Mucosa of gallbladder (tissue), 1 donor: ENCODE measurements at regions not wholly inside any gene's neighbourhood (a gene's known extent, or its start where the extent isn't known, plus 50 kb on each side); places are given as distances from the start of the nearest gene placed in this dataset.
"Not testable (repeated sequence)": the region's sequence is repeated elsewhere in the genome, so short reads cannot be mapped to it uniquely, and the experiment has no call there.

Experiments
- DNase-seq: peaks from one replicate; pipeline ENCODE4 v3.0.0-alpha.2; 2020; ENCODE audit warnings: low spot score
- donor health status: DM: no; HTN: no; CAD: no.

DNA sequence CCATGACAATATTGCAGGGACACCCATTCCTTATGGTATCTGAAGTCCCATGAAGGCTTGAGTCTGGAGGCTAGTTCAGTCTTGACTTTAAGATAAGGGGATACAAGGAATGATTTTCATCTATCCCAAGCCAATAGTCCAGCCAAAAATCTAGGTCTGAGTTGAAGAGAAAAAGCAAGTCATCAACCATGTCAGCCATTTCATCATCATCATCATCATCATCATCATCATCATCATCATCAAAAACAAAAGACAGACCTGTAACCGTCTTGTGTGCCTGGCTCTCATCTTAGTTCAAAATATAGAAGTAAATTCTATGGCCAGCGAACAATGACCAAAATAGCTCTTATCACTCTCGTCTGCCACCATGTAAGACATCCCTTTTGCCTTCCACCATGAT, 59.5 kb upstream of the FAM90A26 start:
- not testable (repeated sequence) for DNase-seq

DNA sequence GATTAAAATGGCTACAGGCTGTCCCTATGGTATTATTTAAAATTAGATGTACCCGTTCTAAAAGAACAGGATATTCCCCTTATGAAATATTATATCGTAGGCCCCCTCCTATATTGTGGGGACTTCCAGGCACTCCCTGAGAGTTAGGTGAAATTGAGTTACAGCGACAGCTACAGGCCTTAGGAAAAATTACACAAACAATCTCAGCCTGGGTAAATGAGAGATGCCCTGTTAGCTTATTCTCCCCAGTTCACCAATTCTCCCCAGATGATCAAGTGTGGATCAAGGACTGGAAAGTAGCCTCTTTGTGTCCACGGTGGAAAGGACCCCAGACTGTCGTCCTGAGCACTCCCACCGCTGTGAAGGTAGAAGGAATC, 67.1 kb upstream of the FAM90A26 start:
- DNase-seq = not testable (repeated sequence)

DNA sequence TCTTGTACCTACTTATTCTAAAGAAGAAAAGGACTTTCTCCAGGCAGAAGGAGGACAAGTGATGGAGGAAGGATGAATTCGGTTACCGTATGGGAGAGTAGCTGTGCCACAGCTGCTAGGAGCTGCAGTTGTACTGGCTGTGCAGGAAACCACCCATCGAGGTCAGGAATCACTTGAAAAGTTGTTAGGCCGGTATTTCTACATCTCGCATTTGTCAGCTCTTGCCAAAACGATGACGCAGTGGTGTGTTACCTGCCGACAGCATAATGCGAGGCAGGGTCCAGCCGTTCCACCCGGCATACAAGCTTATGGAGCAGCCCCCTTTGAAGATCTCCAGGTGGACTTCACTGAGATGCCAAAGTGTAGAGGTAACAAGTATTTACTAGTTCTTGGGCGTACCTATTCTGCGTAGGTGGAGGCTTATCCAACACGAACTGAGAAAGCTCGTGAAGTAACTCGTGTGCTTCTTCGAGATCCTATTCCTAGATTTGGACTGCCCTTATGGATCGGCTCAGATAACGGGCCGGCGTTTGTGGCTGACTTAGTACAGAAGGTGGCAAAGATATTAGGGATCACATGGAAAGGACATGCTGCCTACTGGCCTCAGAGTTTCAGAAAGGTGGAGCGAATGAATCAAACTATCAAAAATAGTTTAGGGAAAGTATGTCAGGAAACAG, 67.6 kb upstream of the FAM90A26 start:
- DNase-seq = peak; percentile 80

DNA sequence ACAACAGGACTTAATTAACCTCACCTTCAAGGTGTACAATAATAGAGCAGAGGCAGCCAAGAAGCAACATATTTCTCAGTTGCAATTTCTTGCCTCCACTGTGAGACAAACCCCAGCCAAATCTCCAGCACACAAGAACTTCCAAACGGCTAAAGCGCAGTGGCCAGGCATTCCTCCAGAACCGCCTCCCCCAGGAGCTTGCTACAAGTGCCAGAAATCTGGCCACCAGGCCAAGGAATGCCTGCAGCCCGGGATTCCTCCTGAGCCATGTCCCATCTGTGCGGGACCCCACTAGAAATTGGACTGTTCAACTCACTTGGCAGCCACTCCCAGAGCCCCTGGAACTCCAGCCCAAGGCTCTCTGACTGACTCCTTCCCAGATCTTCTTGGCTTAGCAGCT, 73.9 kb upstream of the FAM90A26 start:
- DNase-seq = not testable (repeated sequence)

DNA sequence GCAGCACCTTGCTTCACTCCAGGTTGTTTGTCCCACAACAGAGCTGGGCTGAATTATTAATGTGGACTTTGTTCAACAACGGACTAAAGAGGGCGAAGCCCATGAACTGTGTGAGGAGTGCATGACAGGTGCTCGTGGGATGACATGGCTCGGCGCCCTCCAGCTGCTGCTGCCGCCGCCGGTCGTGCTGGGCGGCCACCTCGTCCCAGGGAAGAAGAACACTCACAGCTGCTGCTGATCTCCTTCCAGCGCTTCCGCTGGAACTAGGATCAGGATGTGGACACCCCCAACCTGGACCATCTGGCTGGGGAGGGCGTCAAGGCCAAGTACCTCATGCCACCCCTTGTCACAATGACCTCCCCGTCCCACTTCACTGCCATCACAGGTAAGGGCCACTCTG, 91.4 kb upstream of the FAM90A26 start:
- not testable (repeated sequence) for DNase-seq

DNA sequence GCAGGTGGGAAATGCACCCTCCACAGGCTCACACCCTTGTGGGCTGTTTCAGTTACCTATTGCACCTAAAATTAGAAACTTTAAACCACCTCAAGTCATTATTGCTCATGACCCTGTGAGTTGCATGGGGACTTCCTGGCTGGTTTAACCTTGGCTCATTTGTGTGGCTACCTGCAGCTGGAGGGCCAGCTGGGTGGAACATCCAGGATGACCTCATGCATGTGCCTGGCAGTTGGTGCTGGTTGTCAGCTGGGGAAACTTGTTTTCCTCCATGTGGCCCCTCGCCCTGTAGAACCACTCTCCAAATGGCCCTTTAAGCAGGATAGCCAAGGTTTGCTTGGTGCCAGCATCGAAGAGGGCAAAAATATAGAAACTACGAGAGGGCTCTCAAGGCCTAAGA, 93.2 kb upstream of the FAM90A26 start:
- DNase-seq = not testable (repeated sequence)

DNA sequence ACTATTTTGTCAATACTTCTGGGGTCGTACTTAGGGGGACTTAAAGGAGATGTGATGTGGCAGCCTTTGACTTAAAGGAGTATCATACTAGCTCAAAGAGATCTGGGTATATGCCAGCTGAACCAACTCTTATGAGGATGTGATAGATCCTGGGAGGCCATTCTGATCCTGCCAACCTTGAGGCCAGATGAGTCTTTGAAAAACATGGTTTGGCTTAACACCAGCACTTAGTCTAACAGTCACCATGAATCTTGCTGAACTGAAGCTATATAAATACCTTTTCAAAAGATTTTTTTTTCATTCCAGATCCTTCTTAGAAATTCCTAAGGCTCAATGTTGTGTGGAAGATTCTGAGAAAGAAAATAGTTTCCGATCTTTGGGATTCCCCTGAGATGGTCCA, 93.7 kb upstream of the FAM90A26 start:
- DNase-seq = not testable (repeated sequence)

DNA sequence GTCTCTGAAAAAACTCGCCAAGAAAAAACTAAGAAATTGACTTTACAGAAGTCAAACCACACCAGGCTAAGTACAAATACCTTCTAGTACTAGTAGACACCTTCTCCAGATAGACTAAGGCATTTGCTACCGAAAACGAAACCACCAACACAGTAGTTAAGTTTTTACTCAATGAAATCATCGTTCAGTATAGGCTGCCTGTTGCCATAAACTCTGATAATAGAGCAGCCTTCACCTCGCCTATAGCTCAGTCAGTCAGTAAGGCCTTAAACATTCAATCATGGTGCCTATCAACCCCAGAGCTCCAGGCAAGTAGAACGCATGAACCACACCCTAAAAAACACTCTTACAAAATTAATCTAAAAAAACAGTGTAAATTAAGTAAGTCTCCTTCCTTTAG, 96.8 kb upstream of the FAM90A26 start:
- not testable (repeated sequence) for DNase-seq

DNA sequence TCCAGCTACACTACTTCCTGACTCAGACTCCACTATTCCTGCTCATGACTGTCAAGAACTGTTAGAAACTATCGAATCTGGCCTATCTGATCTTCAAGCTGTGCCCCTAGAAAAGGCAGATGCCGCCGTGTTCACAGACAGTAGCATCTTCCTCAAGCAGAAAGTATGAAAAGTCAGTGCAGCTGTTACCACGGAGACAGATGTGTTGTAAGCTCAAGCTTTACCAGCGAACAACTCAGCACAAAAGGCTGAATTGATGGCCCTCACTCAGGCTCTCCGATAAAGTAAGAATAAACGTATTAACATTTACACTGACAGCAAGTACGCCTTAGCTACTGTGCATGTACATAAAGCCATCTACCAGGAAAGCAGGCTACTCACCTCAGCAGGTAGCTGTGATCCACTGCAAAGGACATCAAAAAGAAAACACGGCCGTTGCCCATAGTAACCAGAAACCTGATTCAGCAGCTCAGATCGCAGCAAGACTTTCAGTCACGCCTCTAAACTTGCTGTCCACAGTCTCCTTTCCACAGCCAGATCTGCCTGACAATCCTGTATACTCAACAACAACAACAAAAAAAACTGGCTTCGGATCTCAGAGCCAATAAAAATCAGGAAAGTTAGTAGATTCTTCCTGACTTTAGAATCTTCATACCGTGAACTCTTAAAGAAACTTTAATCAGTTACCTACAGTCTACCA, 97.5 kb upstream of the FAM90A26 start:
- not testable (repeated sequence) for DNase-seq

DNA sequence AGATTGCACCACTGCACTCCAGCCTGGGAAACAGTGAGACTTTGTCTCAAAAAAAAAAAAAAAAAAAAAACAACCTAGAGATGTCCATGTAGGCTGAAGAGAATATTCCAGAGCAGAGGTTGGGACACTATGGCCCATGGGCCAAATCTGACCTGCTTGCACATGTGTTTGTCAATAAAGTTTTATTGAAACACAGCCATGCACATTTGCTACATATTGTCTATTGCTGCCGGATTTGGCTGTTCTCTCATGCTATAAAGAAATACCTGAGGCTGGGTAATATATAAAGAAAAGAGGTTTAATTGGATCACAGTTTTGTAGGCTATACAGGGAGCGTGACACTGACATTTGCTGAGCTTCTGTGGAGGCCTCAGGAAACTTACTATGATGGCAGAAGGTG, 102.3 kb upstream of the FAM90A26 start:
- DNase-seq = not testable (repeated sequence)

DNA sequence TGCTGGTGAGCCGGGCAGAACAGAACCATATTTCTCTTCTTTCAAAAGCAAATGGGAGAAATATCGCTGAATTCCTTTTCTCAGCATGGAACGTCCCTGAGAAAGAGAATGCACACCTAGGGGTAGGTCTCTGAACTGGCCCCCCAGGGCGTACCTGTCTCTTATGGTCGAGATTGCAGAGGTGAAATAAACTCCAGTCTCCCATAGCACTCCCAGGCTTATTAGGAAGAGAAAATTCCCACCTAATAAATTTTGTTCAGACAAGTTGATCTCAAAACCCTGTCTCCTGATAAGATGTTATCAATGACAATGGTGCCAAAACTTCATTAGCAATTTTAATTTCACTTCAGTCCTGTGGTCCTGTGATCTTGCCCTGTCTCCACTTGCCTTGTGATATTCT, 106.6 kb upstream of the FAM90A26 start:
- not testable (repeated sequence) for DNase-seq

DNA sequence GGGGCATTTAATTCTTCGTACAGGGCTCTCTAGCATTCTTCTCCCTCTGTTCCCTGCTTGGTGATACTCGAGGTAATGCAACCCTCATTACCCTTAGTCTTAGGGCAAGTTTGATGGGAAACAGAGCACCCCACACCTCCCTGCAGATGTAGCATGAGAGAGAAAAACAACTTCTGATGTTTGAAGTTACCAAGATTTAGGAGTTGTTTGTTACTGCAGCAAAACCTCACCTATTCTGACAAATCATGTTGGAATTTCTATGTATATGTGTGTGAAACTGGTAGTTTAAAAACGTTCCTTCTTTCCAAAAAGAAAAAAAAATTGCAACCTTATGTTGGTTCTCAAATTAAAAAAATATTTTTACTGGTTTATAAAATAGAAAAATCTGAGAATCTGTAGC, 145.3 kb upstream of the FAM90A26 start:
- DNase-seq = not testable (repeated sequence)

DNA sequence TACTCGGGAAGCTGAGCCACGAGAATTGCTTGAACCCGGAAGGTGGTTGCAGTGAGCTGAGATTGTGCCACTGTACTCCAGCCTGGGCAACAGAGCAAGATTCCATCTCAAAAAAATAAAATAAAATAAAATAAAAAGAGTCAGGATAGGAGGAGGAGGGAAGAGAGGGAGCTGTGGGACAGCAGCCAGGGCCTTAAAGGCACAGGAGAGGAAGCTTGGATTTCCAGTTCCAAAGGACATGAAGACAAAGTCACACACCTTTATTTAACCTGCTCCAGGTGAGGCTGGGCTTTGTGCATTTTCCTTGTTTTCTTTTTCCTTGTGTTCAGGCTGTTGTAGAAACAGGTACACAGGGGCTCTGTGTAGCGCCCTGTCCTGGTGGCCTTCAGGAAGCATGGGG, 138.2 kb upstream of the HMX1 start:
- not testable (repeated sequence) for DNase-seq

DNA sequence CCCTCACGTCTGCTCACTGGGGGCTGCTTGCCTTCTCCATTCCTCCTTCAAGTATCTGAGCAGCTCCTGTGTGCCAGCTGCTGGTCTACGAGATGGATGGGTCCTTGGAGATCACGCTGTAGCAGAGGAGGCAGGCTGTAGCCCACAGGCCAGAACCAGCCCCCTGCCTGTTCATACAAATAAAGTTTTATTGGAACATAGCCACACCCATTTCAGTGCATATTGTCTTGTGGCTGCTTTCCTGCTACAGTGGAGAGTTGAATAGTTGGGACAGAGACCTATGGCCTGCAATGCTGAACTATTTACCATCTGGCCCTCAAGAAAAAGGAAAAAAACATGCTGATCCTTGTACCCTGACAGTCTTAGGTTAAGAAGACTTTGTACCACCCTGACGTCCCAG, 136.8 kb upstream of the HMX1 start:
- DNase-seq = not testable (repeated sequence)

DNA sequence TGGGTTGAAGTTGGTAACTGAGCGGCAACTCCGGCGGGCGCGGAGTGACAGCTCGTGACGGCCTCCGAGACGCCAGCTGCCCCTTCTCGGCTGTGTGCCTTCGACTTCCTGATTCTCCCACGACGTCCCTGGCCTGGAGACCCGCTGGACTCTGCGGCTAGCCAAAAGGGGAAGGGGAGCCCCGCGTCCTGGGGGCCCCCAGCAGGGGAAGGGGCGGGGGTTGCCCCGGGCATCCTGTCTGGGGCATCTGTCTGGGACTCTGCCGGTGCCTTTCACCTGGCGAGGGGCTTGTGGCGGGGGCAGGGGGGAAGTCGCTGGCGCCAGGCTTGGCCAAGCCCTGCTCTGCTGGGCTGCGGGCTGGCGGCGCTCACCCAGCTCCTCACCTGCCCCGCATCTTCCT, 129.5 kb upstream of the HMX1 start:
- DNase-seq = not testable (repeated sequence)

DNA sequence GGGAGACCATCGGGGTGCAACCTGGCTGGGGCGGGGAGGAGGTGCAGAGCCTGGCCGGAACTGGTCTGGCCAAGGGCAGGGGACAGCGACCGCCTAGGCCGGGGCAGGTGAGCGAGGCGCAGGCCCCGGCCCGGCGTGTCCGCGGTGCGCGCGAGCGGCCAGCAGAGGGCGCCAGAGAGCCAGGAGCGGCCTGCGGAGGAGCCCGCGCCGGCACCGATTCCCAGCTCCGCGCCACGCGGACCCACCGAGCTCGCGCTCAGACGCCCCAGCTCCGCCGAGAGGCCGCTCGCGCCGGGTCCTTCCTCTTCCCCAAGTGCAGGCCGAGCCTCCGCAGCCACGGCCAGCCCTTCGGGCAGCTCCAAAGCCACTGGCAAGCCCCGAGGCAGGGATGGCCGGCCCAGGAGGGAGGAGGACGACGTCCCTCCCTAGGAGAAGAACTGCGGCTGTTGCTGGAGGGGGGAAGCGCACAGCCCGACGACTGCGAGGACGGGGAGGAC, 128.9 kb upstream of the HMX1 start:
- DNase-seq = peak; percentile 35

DNA sequence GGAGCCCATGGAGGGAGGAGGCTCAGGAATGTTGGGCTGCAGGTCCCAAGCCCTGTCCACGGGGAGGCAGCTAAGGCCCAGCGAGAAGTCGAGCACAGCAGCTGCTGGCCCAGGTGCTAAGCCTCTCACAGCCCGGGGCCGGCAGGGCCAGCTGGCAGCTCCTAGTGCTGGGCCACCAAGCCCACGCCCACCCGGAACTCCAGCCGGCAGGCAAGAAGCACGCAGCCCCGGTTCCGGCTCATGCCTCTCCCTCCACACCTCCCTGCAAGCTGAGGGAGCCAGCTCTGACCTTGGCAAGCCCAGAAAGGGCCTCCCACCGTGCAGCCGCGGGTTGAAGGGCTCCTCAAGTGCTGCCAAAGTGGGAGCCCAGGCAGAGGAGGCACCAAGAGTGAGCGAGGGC, 121.3 kb upstream of the HMX1 start:
- DNase-seq = not testable (repeated sequence)

DNA sequence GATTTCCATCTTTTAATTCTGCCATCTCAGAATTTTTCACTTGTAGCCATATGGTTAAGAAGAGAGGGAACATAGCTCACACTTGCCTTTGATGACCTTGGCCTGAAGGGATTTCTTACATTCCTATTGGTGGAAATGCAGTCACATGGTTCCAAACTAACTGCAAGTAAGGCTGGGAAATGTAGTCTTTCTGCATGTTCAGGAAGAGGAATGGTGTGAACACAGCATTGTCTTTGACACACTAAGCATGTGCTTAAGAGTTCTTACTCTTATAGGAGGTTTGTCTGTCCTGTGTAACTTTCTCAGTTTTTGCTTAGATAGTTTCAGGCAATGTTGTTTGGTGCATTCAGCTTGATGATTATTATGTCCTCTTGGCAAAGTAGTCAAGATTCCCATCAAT, 119.8 kb upstream of the HMX1 start:
- DNase-seq = not testable (repeated sequence)

DNA sequence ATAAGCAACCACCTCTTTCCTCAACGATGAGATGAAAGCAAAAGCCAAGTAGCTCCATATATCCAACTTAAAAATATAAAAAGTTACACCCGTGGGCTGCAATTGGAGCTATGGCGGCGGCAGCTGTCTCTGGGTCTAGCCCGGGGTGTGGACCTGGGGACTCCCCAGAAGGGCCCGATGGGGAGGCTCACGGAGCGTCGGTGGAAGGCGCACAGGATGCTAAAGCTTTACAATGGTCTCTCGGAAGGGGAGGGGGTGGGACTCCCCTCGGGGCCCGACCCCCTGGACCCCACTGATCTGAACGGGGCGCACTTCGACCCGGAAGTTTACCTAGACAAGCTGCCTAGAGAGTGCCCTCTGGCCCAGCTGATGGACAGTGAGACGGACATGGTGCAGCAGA, 118.7 kb upstream of the HMX1 start:
- DNase-seq = not testable (repeated sequence)

DNA sequence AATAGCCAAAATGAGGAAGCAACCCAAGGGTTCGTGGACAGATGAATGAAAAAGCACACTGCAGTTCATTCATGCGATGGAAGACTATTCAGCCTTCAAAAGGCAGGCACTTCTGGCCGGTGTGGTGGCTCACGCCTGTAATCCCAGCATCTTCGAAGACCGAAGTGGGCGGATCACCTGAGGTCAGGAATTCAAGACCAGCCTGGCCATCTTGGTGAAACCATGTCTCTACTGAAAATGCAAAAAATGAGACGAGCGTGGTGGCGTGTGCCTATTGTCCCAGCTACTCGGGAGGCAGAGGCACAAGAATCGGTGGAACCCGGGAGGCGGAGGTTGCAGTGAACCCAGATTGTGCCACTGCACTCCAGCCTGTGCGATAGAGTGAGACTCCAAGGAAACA, 114.1 kb upstream of the HMX1 start:
- not testable (repeated sequence) for DNase-seq

DNA sequence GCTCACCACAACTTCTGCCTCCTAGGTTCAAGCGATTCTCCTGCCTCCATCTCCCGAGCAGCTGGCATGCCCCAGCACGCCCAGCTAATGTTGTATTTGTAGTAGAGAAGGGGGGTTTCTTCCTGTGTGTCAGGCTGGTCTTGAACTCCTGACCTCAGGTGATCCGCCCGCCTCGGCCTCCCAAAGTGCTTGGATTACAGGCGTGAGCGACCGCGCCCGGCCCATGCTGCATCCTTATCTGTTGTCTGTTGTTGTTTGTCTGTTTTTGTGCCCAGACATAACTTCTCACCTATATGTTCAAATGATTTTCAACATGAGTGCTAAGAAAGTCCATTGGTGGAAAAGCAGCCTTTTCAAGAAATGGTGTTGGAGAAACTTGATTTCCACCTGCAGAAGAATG, 113.0 kb upstream of the HMX1 start:
- DNase-seq = not testable (repeated sequence)

DNA sequence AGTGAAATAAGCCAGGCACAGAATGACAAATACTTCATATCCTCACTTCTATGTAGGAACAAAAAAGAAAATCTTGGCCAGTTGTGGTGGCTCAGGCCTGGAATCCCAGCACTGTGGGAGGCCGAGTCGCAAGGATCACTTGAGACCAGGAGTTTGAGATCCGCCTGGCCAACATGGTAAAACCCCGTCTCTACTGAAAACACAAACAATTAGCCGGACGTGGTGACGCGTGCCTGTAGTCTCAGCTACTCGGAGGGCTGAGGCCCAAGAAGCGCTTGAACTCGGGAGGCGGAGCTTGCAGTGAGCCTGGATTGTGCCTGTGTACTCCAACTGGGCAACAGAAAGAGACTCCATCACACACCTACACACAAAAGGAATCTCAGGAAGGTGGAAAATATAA, 112.3 kb upstream of the HMX1 start:
- not testable (repeated sequence) for DNase-seq

DNA sequence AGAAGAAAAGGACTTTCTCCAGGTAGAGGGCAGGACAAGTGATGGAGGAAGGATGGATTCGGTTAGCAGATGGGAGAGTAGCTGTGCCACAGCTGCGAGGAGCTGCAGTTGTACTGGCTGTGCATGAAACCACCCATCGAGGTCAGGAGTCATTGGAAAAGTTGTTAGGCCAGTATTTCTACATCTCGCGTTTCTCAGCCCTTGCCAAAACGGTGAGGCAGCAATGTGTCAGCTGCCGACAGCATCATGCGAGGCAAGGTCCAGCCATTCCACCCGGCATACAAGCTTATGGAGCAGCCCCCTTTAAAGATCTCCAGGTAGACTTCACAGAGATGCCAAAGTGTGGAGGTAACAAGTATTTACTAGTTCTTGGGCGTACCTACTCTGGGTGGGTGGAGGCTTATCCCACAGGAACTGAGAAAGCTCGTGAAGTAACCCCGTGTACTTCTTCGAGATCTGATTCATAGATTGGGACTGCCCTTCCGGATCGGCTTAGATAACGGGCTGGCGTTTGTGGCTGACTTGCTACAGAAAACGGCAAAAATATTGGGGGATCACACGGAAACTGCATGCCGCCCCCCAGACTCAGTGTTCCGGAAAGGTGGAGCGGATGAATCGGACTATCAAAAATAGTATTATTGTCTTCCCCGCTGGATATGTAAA, 105.0 kb upstream of the HMX1 start:
- peak; percentile 61 for DNase-seq
